ENCODE measurements at regions not wholly inside any gene's neighbourhood (a gene's known extent, or its start where the extent isn't known, plus 50 kb on each side); places are given as distances from the start of the nearest gene placed in this dataset.
"Not testable (repeated sequence)": the region's sequence is repeated elsewhere in the genome, so short reads cannot be mapped to it uniquely, and the experiment has no call there.

GRCh38 chr4:33616121-33616520 is 2628.2 kb downstream of the ARAP2 start:
- DNase-seq = no peak

- DNase-seq = no peak
Observed at GRCh38 chr4:33625748-33626147, 2618.6 kb downstream of the ARAP2 start.

- DNase-seq = no peak
Observed at GRCh38 chr4:33626221-33626620, 2618.1 kb downstream of the ARAP2 start.

GRCh38 chr4:33628296-33628695 is 2616.0 kb downstream of the ARAP2 start:
- no peak for DNase-seq

GRCh38 chr4:33649015-33649414 is 2595.3 kb downstream of the ARAP2 start:
- DNase-seq = no peak

- no peak for DNase-seq
Observed at GRCh38 chr4:33649471-33649870, 2594.8 kb downstream of the ARAP2 start.

- no peak for DNase-seq
Observed at GRCh38 chr4:33650036-33650435, 2594.3 kb downstream of the ARAP2 start.

GRCh38 chr4:33658971-33659370 is 2585.3 kb downstream of the ARAP2 start:
- DNase-seq = no peak

- DNase-seq = no peak
Observed at GRCh38 chr4:33661636-33662035, 2582.7 kb downstream of the ARAP2 start.

- DNase-seq = no peak
Observed at GRCh38 chr4:33685939-33686338, 2558.4 kb downstream of the ARAP2 start.

- no peak for DNase-seq
Observed at GRCh38 chr4:33696041-33696440, 2548.3 kb downstream of the ARAP2 start.

GRCh38 chr4:33696586-33696985 is 2547.7 kb downstream of the ARAP2 start:
- no peak for DNase-seq

GRCh38 chr4:33709247-33709646 is 2535.1 kb downstream of the ARAP2 start:
- DNase-seq = no peak

GRCh38 chr4:33711826-33712225 is 2532.5 kb downstream of the ARAP2 start:
- DNase-seq = no peak

- no peak for DNase-seq
Observed at GRCh38 chr4:33714971-33715370, 2529.3 kb downstream of the ARAP2 start.

- DNase-seq = no peak
Observed at GRCh38 chr4:33715841-33716395, 2528.4 kb downstream of the ARAP2 start.

- DNase-seq = no peak
Observed at GRCh38 chr4:33722254-33722653, 2522.1 kb downstream of the ARAP2 start.

GRCh38 chr4:33722800-33723516 is 2521.4 kb downstream of the ARAP2 start:
- DNase-seq = no peak

GRCh38 chr4:33724685-33725084 is 2519.6 kb downstream of the ARAP2 start:
- no peak for DNase-seq

GRCh38 chr4:33725861-33726260 is 2518.5 kb downstream of the ARAP2 start:
- no peak for DNase-seq

GRCh38 chr4:33737726-33738125 is 2506.6 kb downstream of the ARAP2 start:
- no peak for DNase-seq

GRCh38 chr4:33739884-33740632 is 2504.3 kb downstream of the ARAP2 start:
- no peak for DNase-seq

- DNase-seq = not testable (repeated sequence)
Observed at GRCh38 chr4:33740871-33741270, 2503.4 kb downstream of the ARAP2 start.

GRCh38 chr4:33746979-33747378 is 2497.3 kb downstream of the ARAP2 start:
- DNase-seq = no peak

All from NCI-H1436 treated with DMSO at 0.1 percent for 48 hours (cell line).